Mesenchymal stem cell (in vitro differentiated cells and primary cell): ENCODE measurements at regions not wholly inside any gene's neighbourhood (a gene's known extent, or its start where the extent isn't known, plus 50 kb on each side); places are given as distances from the start of the nearest gene placed in this dataset.
"Not testable (repeated sequence)": the region's sequence is repeated elsewhere in the genome, so short reads cannot be mapped to it uniquely, and the experiment has no call there.

Experiments used
- DNase-seq: peaks from one replicate; pipeline ENCODE4 v3.0.0-alpha.2; 2013
- H2AFZ ChIP-seq: one replicate; pipeline ENCODE4 v1.6.1; 2013; ENCODE audit warnings: low read depth, mild to moderate bottlenecking, control low read depth, inconsistent platforms, low read length, moderate library complexity
- H2AK5ac ChIP-seq: 2 replicates; pipeline ENCODE4 v1.6.1; 2013; ENCODE audit warnings: low read length, moderate library complexity, mild to moderate bottlenecking, inconsistent platforms; ENCODE audit not compliant: severe bottlenecking
- H2BK120ac ChIP-seq: one replicate; pipeline ENCODE4 v1.6.1; 2013; ENCODE audit warnings: low read depth, mild to moderate bottlenecking, inconsistent platforms, low read length, moderate library complexity
- H2BK12ac ChIP-seq, 2 experiments: one replicate each; pipeline ENCODE4 v1.6.1; 2013; ENCODE audit warnings: inconsistent platforms in 2 of 2, low read length in 2 of 2, mild to moderate bottlenecking in 2 of 2, moderate library complexity in 2 of 2, control low read depth in 1 of 2
- H2BK15ac ChIP-seq: one replicate; pipeline ENCODE4 v1.6.1; 2013; ENCODE audit warnings: mild to moderate bottlenecking, low read depth, inconsistent platforms; ENCODE audit not compliant: poor library complexity, severe bottlenecking
- H2BK5ac ChIP-seq: 2 replicates; pipeline ENCODE4 v1.6.1; 2013; ENCODE audit warnings: low read depth, mild to moderate bottlenecking, low read length, control low read depth, inconsistent platforms; ENCODE audit not compliant: poor library complexity, severe bottlenecking
- H3K14ac ChIP-seq, 2 experiments: one replicate each; pipeline ENCODE4 v1.6.1; 2013; ENCODE audit warnings: inconsistent platforms in 2 of 2, low read length in 2 of 2, control low read depth in 1 of 2, mild to moderate bottlenecking in 1 of 2, moderate library complexity in 1 of 2
- H3K18ac ChIP-seq, 2 experiments: one replicate each; pipeline ENCODE4 v1.6.1; 2013; ENCODE audit warnings: inconsistent platforms in 2 of 2, low read length in 2 of 2, control low read depth in 1 of 2, low read depth in 1 of 2, mild to moderate bottlenecking in 1 of 2
- H3K23ac ChIP-seq, 2 experiments: one replicate each; pipeline ENCODE4 v1.6.1; 2013; ENCODE audit warnings: inconsistent platforms in 2 of 2, low read length in 2 of 2, mild to moderate bottlenecking in 2 of 2, moderate library complexity in 2 of 2, control low read depth in 1 of 2
- H3K27ac ChIP-seq: 2 replicates; pipeline ENCODE4 v1.5.1; 2013; ENCODE audit warnings: mild to moderate bottlenecking, moderate library complexity, low read length, control low read depth, inconsistent platforms; ENCODE audit not compliant: poor library complexity, severe bottlenecking
- H3K27me3 ChIP-seq, 2 experiments: 2 replicates each; pipeline versions ENCODE4 v1.6.1 to v1.7.0; 2013; ENCODE audit warnings: low read length in 2 of 2, mild to moderate bottlenecking in 2 of 2, moderate library complexity in 2 of 2, control low read depth in 1 of 2, inconsistent platforms in 1 of 2; ENCODE audit not compliant: control insufficient read depth in 1 of 2, insufficient read depth in 1 of 2
- H3K36me3 ChIP-seq, 2 experiments: 2 replicates each; pipeline versions ENCODE4 v1.6.1 to v1.7.0; 2013; ENCODE audit warnings: low read length in 2 of 2, control low read depth in 1 of 2, inconsistent platforms in 1 of 2, low read depth in 1 of 2, mild to moderate bottlenecking in 1 of 2; ENCODE audit not compliant: insufficient read depth in 2 of 2, control insufficient read depth in 1 of 2
- H3K4ac ChIP-seq, 2 experiments: one replicate each; pipeline ENCODE4 v1.6.1; 2013; ENCODE audit warnings: inconsistent platforms in 2 of 2, low read length in 2 of 2, mild to moderate bottlenecking in 2 of 2, moderate library complexity in 2 of 2, control low read depth in 1 of 2, low read depth in 1 of 2
- H3K4me1 ChIP-seq: 2 replicates; pipeline ENCODE4 v1.6.1; 2013; ENCODE audit warnings: low read depth, low read length, control low read depth; ENCODE audit not compliant: control insufficient read depth, insufficient read depth
- H3K4me2 ChIP-seq: 2 replicates; pipeline ENCODE4 v1.6.1; 2013; ENCODE audit warnings: low read length, mild to moderate bottlenecking, inconsistent platforms; ENCODE audit not compliant: poor library complexity, severe bottlenecking
- H3K4me3 ChIP-seq, 2 experiments: 2 replicates each; pipeline versions ENCODE4 v1.5.1 to v1.7.0; 2013; ENCODE audit warnings: low read length in 2 of 2, mild to moderate bottlenecking in 2 of 2, control low read depth in 1 of 2, low read depth in 1 of 2; ENCODE audit not compliant: insufficient read depth in 1 of 2
- H3K79me1 ChIP-seq: replicated peaks from 2 replicates; pipeline ENCODE4 v1.6.1; 2013; ENCODE audit warnings: mild to moderate bottlenecking, control low read depth, low read length, inconsistent platforms; ENCODE audit not compliant: poor library complexity, severe bottlenecking
- H3K9ac ChIP-seq: 2 replicates; pipeline ENCODE4 v1.7.0; 2013; ENCODE audit warnings: mild to moderate bottlenecking, low read length, moderate library complexity
- H3K9me3 ChIP-seq: 2 replicates; pipeline ENCODE4 v1.7.0; 2013; ENCODE audit warnings: mild to moderate bottlenecking, low read length; ENCODE audit not compliant: control insufficient read depth
- H4K8ac ChIP-seq: one replicate; pipeline ENCODE4 v1.6.1; 2013; ENCODE audit warnings: inconsistent platforms, mild to moderate bottlenecking, low read length, moderate library complexity
- H4K91ac ChIP-seq: one replicate; pipeline ENCODE4 v1.6.1; 2013; ENCODE audit warnings: mild to moderate bottlenecking, low read length, inconsistent platforms
- WGBS: methylation state at CpG from one replicate; pipeline ENCODE4 v1.1.7; 2013; ENCODE audit warnings: mixed read lengths; 5-methylcytosine and 5-hydroxymethylcytosine counted together

DNA sequence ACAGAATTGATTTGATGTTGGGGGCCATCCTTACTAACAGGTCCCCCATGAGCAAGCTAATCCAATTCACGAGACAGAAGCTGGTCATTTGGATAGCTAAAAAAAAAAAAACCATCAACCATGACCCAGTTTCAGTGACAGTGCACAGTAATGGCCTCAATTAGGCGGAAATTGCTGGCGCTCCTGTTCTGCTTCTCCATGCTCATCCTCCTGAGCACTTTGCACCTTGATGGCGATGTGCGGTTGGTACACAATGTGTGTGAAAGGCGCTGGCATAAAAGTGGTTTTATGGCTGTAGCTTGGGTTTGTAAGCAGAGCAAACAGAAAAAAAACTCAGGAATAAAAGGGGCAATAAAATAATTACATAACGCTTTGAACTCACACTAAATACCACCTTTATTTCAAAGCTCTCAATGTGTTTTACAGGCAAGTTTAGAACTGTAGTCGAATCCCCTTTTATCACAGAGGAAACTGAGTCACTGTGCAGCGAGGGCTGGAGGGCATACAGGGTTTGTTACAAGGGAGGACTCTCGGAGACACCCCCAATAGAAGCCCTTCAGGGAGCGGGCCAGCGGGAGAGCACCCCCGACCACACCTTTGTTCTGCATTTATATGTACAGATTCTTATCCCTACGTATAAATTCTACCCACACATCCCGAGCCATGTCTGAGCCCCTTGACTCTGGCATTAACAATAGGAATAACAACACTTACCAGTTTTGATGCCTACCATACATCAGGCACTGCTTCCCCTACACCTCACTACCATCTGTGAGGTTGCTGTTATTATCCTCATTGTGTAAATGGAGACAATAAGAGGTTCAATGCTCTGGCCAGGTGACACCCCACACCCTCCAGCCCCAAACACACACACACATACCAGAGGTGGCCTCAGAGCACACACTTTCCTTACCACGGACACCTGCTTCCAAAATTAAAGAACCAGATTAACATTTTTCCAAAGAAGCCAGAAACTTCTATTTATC, 213.5 kb upstream of the IRF2BP2 start:
- peaks cover 0 to 5% of the 10 kb centered on the region in 2 experiments for H3K27me3 ChIP-seq
- H3K23ac ChIP-seq, result no peak overlapping the region
- H3K4ac ChIP-seq, result no peak overlapping the region
- no peak overlapping the region for H2BK5ac ChIP-seq
- no peak overlapping the region for H3K4me2 ChIP-seq
- no peak overlapping the region for H2BK15ac ChIP-seq
- H4K8ac ChIP-seq, result no peak overlapping the region
- H3K4me1 ChIP-seq, result peaks cover 4% of the 10 kb centered on the region
- DNase-seq, result no peak
- H2AFZ ChIP-seq, result no peak overlapping the region
- no peaks in the 10 kb centered on the region for H3K79me1 ChIP-seq
- no peak overlapping the region for H2BK12ac ChIP-seq
- no peak overlapping the region for H3K27ac ChIP-seq
- no peaks in the 10 kb centered on the region for H3K36me3 ChIP-seq
- H3K4me3 ChIP-seq, result no peak overlapping the region
- no peak overlapping the region for H3K18ac ChIP-seq
- WGBS, result 94% methylated on average over 14 of the region's 16 CpGs
- H2BK120ac ChIP-seq, result no peak overlapping the region
- no peak overlapping the region for H3K9ac ChIP-seq
- H3K14ac ChIP-seq, result no peak overlapping the region
- no peak overlapping the region for H2AK5ac ChIP-seq
- no peaks in the 10 kb centered on the region for H3K9me3 ChIP-seq
- no peak overlapping the region for H4K91ac ChIP-seq

DNA sequence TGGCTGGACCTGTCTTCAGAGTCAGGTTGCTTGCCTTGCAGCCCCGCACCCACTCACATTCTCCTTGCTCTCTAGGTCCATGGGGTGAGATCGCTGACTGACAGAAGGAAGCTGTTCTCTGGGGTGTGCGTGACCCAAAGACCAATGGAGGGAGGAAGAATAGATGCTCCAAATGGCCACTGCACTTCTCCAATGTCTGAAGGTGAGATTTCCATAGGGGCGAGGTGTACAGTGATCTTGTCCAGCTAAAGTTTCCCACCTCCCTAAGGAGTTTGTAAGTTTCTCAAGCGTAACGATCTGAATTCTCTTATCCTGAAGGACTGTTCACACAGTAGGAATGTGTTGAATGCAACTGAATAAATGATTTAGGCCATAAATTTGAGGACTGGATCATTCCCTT, 211.9 kb upstream of the IRF2BP2 start:
- Histone ChIP-seq H3K14ac (no peak overlapping the region), H3K79me1 (no peaks in the 10 kb centered on the region), H4K8ac (no peak overlapping the region), H2BK120ac (no peak overlapping the region), H2BK15ac (no peak overlapping the region), H2AFZ (no peak overlapping the region), H2BK5ac (no peak overlapping the region), H3K9ac (no peak overlapping the region), H2BK12ac (no peak overlapping the region), H3K36me3 (no peaks in the 10 kb centered on the region), H4K91ac (no peak overlapping the region), H3K9me3 (no peaks in the 10 kb centered on the region), H3K18ac (no peak overlapping the region), H2AK5ac (no peak overlapping the region), H3K27ac (no peak overlapping the region), H3K4ac (no peak overlapping the region), H3K27me3 (no peaks in the 10 kb centered on the region), H3K23ac (no peak overlapping the region), H3K4me2 (no peak overlapping the region), H3K4me3 (no peak overlapping the region), H3K4me1 (peaks cover 5% of the 10 kb centered on the region)
- DNase-seq, result no peak
- WGBS, result 98% methylated on average over 6 of the region's 6 CpGs

DNA sequence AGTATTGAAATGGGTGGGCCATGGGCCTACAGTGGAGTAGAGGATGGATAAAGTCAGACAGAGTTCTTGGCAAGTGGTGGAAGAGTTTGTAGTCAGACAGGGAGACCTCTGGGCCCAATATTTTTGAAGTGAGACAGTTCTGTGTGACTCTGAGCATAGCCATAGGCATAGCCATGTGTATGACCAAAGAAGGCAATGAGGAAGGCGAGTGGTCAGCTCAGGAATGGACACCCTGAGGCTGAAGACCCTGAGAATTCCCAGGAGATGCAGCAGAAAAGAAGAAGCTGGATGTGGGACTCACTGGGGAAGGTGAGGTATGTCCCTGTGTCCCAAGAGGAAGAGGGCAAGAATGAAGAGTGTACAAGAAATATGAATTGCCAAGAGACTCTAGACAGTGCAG, 210.6 kb upstream of the IRF2BP2 start:
- Histone ChIP-seq H4K8ac (no peak overlapping the region), H2BK5ac (no peak overlapping the region), H2AFZ (no peak overlapping the region), H3K4me1 (peaks cover 9% of the 10 kb centered on the region), H3K27me3 (no peaks in the 10 kb centered on the region), H3K14ac (no peak overlapping the region), H3K23ac (no peak overlapping the region), H2BK15ac (no peak overlapping the region), H3K79me1 (no peaks in the 10 kb centered on the region), H3K4ac (no peak overlapping the region), H3K9ac (no peak overlapping the region), H4K91ac (no peak overlapping the region), H3K9me3 (no peaks in the 10 kb centered on the region), H3K4me2 (no peak overlapping the region), H3K4me3 (no peak overlapping the region), H3K27ac (no peak overlapping the region), H2BK12ac (no peak overlapping the region), H2BK120ac (no peak overlapping the region), H3K18ac (no peak overlapping the region), H3K36me3 (no peaks in the 10 kb centered on the region), H2AK5ac (peak overlapping the region; percentile 99)
- DNase-seq, result no peak
- WGBS, result 70% methylated on average over 1 of the region's 1 CpG

DNA sequence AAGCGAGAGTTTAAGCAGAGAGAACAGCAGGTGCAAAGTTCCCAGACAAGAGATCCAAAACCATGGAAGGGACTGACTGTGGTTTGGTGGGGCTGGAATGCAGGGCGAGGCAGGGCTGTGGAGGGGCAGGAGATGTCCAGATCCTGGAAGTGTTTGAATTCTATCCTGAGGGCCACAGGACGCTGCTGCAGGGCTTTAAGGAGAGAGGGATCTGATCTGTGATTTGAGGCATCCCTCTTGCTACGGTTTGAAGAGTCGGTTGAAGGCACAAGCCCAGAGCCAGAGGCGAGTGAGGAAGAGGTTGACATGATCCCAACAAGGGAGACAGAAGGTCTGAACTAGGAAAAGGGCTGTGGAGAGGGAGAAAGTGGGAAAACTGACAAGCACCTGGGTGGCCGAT, 209.9 kb upstream of the IRF2BP2 start:
- H2BK120ac ChIP-seq, H2AFZ ChIP-seq, H3K4me3 ChIP-seq, H2BK15ac ChIP-seq, H3K14ac ChIP-seq, H3K4me2 ChIP-seq, H3K23ac ChIP-seq, DNase-seq, H2BK5ac ChIP-seq, H3K27ac ChIP-seq, H3K36me3 ChIP-seq, H4K8ac ChIP-seq, H3K27me3 ChIP-seq, H2BK12ac ChIP-seq, H3K79me1 ChIP-seq, H3K9me3 ChIP-seq, H3K4ac ChIP-seq, H3K18ac ChIP-seq, H4K91ac ChIP-seq, H3K9ac ChIP-seq, H2AK5ac ChIP-seq: not testable (repeated sequence)
- WGBS, result 97% methylated on average over 2 of the region's 7 CpGs
- H3K4me1 ChIP-seq, result peaks cover 12% of the 10 kb centered on the region
